Jurkat, Clone E6-1 (cell line): ENCODE measurements at regions not wholly inside any gene's neighbourhood (a gene's known extent, or its start where the extent isn't known, plus 50 kb on each side); places are given as distances from the start of the nearest gene placed in this dataset.

Experiments used
- DNase-seq: peaks from one replicate; pipeline ENCODE4 v3.0.0-alpha.2; 2011; ENCODE audit warnings: low read depth, low spot score
- H3K4me3 ChIP-seq: 2 replicates; pipeline ENCODE4 v1.5.1; 2011; ENCODE audit warnings: mild to moderate bottlenecking, low read length, control low read depth, moderate library complexity

- no peak for DNase-seq
Measured at GRCh38 chrX:106323357-106323756, 155.3 kb downstream of the PWWP3B start.

DNA sequence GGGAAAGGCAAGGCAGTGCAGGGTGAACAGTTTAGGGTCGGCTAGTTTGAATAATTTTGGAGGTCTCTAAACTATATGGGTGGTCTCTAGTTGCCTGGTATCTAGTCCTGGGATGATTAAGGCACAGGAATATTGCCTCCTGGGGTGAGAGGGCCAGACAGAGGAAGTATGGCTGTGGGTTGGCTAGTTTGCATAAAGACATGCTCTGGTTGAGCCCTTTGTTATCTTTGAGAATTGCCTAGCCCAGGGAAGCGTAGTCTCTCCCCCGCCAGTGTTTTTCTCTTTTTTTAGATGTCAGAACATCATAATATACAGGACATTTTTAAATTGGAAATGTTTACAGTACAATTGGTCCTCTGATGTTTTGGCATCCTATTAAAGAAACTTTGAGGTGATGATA is 163.5 kb downstream of the PWWP3B start:
- H3K4me3 ChIP-seq = no peak overlapping the region
- DNase-seq = no peak

More at GRCh38 chrX:106323357-106323756, 155.3 kb downstream of the PWWP3B start:
- H3K4me3 ChIP-seq = no peak overlapping the region

DNA sequence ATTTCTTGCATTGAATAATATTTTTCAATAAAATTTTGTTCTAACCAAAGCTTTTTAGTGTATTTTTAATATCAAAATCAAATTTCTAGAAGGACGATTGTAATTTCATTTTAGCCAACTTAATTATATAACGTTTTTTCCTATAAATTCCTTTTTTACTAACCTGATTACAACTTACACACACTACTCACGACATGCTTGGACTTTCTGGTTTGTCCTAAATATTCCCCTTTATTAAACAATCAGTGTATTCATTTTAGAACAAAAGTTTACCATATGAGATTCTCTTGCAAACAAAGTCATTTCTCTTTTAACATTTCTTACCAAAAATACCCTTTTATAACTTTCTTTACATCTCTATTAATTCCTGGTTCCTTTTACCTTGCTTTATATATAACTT is 173.7 kb downstream of the PWWP3B start:
- DNase-seq = no peak
- no peak overlapping the region for H3K4me3 ChIP-seq

GRCh38 chrX:106356580-106356979 is 188.5 kb downstream of the PWWP3B start:
- no peak for DNase-seq
- no peak overlapping the region for H3K4me3 ChIP-seq

DNA sequence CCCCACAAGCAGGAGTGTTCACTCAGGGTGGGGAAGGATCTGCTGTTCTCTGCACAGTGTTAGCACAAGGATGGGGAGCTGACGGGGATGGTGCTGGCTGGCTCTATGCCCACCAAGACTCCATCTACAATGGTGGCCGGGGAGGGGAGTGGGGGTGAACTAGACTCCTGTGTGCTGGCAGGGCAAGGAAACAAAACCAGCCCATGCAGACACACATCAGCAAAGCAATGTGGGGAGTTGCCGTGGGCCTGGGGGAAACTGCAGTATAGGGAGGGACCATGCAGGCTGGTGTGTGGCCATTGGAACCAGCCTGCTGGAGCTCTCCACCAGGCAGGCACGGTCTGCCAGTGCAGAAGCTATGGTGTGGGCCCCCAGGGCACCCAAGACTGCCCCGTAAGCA is 195.1 kb downstream of the PWWP3B start:
- no peak for DNase-seq
- H3K4me3 ChIP-seq = no peak overlapping the region

DNA sequence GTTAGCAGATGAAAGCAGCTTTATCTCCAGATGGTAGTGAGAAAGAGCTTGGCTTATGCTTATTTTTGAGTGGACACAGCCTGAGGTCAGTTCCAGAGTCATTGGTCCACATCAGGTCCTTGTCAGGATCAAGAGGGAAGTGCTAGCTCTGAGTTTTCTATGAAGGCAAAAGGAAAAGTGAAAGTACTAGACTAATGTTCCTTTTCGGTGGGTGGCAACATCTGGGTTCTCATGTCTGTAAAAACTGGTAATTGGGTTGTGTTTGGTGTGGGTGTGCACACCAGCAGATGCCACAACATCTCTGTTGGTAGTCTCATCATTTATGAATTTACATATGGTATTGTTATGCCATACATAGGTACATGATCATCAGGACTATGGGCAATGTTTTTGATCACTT is 210.5 kb downstream of the PWWP3B start:
- H3K4me3 ChIP-seq = no peak overlapping the region
- DNase-seq = peak; percentile 12

GRCh38 chrX:106391284-106391911 is 220.4 kb upstream of the RADX start:
- no peak overlapping the region for H3K4me3 ChIP-seq
- DNase-seq = no peak

- DNase-seq = no peak
- no peak overlapping the region for H3K4me3 ChIP-seq
Measured at GRCh38 chrX:106392346-106392745, 219.4 kb upstream of the RADX start.

GRCh38 chrX:106397788-106398538 is 213.8 kb upstream of the RADX start:
- no peak overlapping the region for H3K4me3 ChIP-seq
- no peak for DNase-seq

- no peak overlapping the region for H3K4me3 ChIP-seq
- DNase-seq = no peak
Measured at GRCh38 chrX:106401965-106402559, 209.7 kb upstream of the RADX start.

GRCh38 chrX:106404512-106404911 is 207.3 kb upstream of the RADX start:
- no peak overlapping the region for H3K4me3 ChIP-seq
- DNase-seq = no peak

DNA sequence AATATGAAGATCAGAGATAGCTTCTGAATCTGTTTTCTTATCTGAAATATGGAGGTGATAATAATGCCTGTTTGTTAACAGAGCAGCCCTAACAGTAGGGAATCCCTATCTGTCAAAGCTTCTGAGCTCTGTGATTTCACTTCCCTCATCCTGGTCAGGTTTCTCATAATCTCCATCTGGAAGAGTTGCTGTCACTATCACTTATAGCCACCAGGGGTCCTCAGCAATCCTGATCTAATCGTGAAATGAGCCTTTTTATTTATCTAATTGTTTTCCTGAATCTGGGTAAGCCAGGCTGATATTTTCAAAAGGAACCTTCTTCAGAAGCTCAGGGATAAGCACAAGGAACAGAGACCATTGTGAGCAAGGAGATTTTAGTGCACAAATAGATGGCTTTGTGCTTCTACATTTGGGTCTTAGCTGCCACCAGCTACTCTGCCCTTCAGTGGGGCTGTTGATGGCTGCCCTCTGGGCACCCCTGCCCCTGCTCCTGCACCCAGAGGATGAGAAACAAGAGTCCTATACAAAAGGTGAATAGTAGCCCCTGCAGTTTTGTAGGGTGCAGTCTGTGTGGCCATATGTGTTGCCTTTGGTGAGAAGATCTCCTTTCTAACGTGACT is 196.4 kb upstream of the RADX start:
- DNase-seq = no peak

GRCh38 chrX:106436691-106437090 is 175.1 kb upstream of the RADX start:
- no peak for DNase-seq
- no peak overlapping the region for H3K4me3 ChIP-seq

More for the DNA sequence above, 196.4 kb upstream of the RADX start:
- no peak overlapping the region for H3K4me3 ChIP-seq

- no peak for DNase-seq
Measured at GRCh38 chrX:106437407-106437806, 174.4 kb upstream of the RADX start.

DNA sequence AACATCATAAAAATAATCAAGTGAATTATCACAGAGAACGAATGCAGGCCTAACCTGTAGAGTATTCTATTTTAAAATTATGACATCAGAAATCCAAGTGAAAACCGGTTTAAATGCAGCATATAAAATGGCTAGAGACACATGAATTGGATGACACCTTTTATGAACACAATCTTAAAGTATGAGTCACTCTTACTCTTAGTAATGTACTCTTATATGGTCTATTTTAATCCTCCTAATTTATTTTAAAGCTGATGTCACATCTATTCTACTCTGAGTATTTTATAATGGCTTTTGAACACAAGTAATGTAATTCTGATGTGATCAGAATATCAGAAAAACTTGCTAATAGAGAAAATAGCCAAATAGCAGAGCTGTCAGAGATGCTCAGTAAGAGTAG is 161.4 kb upstream of the RADX start:
- DNase-seq = no peak
- no peak overlapping the region for H3K4me3 ChIP-seq

More at GRCh38 chrX:106437407-106437806, 174.4 kb upstream of the RADX start:
- no peak overlapping the region for H3K4me3 ChIP-seq

DNA sequence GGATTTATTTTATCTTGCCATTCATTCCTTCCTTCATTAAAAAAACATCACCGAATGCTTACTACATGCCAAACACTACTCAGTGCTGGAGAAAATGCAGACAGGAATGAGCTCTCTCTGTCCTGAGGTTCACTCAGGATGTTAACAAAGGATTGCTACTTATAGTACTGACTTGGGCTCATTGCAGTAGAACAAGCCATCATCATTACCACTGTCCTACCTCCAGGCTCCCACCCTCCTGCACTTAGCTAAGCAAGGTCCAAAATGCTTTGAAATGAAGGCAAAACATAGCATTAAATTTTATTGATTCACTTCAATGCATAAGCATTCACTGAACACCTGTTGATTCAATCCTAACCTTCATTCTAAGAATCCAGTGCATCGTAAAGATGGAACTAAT is 159.8 kb upstream of the RADX start:
- DNase-seq = no peak
- H3K4me3 ChIP-seq = no peak overlapping the region

DNA sequence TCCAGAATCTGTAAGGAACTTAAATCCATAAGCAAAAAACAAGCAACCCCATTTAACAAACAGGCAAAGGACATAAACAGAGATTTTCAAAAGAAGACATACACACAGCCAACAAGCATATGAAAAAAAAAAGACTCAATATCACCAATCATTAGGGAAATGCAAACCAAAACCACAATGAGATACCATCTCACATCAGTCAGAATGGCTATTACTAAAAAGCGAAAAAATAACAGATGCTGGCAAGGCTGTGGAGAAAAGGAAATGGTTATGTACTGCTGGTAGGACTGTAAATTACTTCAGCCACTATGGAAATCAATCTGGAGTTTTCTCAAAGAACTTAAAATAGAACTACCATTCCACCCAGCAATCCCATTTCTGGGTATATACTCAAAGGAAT is 156.8 kb upstream of the RADX start:
- no peak overlapping the region for H3K4me3 ChIP-seq
- no peak for DNase-seq

DNA sequence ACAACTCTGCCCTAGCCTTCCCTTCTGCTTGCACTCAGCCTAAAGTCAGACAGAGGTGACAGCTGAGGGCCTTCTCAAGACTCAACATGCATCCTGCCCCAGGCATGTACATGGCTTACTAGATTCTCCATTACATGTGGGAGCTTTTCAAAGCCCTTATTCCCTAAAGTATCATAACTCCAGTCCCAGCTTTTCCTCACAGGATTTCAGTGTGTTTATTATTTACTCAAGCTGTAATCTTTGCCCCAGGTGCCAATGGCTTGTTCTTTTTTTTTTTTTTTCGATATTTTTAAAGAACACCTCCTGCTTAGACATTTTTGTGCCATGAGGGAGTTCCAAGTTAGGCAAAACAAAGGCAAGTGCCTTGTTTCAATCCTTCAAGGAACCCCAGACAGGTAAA is 154.0 kb upstream of the RADX start:
- DNase-seq = no peak
- H3K4me3 ChIP-seq = no peak overlapping the region

GRCh38 chrX:106467422-106467821 is 144.4 kb upstream of the RADX start:
- H3K4me3 ChIP-seq = no peak overlapping the region
- DNase-seq = no peak

- no peak for DNase-seq
- no peak overlapping the region for H3K4me3 ChIP-seq
Measured at GRCh38 chrX:106467943-106468342, 143.8 kb upstream of the RADX start.
